HG03039 (cell line): ENCODE measurements at regions not wholly inside any gene's neighbourhood (a gene's known extent, or its start where the extent isn't known, plus 50 kb on each side); places are given as distances from the start of the nearest gene placed in this dataset.
"Not testable (repeated sequence)": the region's sequence is repeated elsewhere in the genome, so short reads cannot be mapped to it uniquely, and the experiment has no call there.

Experiments
- ATAC-seq: cut with Tn5 transposase; IDR thresholded peaks from one replicate; pipeline ENCODE4 v1.9.1; 2021; ENCODE audit warnings: mild to moderate bottlenecking, moderate library complexity; ENCODE audit not compliant: unreplicated experiment

GRCh38 chr11:100409267-100409666 is 277.8 kb upstream of the ARHGAP42 start:
- not testable (repeated sequence) for ATAC-seq

- no peak for ATAC-seq
Measured at GRCh38 chr11:100419518-100419917, 267.6 kb upstream of the ARHGAP42 start.

DNA sequence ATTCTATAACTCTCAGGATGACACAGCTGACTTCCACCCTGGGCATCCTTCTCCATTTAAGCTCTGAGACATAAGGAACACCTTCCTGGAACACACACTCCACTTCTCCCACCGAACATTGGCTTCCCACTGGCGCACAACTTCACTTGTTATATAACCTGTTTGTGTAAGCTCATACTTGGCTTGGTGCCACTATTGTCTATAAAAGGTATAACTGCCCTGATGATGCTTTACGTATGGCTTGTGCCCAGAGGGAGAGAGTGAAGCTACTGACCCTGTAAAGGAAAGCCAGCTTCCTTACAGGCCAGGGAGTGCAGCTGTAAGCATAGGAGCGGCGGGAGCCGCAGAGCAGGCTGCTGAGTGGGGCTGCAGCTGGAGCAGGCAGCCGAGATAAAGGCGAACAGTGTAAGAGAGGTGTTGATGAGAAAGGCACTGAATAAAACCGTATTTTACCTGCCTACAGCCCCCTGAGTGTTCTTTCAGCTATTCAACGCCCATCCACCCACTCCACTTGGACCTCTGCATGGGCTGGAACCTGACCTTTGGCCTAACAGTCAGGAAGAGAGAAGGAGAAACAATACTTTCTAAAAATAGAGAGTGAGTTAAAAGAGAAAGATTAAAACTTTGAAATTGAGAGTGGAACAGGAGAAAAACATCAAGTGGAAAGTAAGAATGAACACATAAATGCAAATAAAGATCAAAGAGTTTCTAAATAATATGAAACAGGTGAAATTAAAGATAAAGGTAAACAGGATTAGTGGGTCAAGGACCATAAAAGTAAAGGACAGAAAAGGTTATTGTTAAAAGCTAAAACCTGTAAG is 252.1 kb upstream of the ARHGAP42 start:
- no peak for ATAC-seq

DNA sequence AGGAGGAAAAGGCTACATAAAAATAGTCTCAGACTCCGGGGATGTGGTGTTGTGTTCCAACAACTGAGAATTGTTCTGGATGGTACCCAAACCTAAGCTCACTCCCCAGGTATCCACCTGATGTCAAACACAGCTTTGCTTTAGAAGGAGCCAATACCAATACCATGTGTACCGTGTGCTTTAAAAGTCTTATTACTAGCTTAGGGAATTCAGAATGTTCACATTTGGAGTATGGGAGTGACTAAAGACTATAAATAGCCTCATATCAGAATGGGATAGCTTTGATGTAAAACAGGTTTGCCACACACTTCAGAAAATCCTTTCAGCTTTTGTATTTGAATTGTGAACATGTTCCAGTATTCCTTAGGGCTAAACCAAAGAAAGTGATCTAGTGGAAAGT is 248.7 kb upstream of the ARHGAP42 start:
- ATAC-seq, result no peak

GRCh38 chr11:100441086-100441485 is 246.0 kb upstream of the ARHGAP42 start:
- no peak for ATAC-seq

GRCh38 chr11:100442017-100442416 is 245.1 kb upstream of the ARHGAP42 start:
- ATAC-seq, result no peak

DNA sequence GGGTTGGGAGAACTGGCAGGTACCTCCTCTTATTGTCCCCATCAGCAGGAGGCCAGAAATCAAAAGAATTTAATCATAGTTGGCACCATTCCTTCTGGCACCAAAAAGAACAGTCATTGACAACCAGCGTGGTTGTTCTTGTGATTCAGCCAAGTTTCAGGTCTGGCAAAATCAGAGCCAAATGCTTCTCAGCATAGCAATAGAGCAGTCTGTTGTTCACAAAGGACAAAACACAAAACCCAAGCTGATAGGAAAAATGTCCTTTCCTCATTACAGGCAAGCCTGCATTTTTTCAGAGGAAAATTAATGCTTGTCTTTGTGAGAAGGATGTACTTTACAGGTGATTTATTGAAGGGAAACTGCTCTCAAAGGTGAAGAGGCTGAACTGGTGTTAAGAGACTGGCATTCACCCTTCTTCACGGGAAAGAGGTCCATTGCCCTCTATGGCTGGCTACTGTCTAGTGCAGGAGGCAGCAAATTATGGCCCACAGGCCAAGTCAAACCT is 241.8 kb upstream of the ARHGAP42 start:
- ATAC-seq, result no peak

DNA sequence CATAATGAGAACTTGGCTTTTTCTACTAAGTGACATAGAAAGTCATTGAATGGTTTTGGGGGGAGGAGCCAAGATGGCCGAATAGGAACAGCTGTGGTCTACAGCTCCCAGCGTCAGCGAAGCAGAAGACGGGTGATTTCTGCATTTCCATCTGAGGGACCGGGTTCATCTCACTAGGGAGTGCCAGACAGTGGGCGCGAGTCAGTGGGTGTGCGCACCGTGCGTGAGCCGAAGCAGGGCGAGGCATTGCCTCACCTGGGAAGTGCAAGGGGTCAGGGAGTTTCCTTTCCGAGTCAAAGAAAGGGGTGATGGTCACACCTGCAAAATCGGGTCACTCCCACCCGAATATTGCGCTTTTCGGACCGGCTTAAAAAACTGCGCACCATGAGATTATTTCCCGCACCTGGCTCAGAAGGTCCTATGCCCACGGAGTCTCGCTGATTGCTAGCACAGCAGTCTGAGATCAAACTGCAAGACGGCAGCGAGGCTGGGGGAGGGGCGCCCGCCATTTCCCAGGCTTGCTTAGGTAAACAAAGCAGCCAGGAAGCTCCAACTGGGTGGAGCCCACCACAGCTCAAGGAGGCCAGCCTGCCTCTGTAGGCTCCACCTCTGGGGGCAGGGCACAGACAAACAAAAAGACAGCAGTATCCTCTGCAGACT is 235.2 kb upstream of the ARHGAP42 start:
- not testable (repeated sequence) for ATAC-seq

- no peak for ATAC-seq
Measured at GRCh38 chr11:100459811-100460210, 227.3 kb upstream of the ARHGAP42 start.

DNA sequence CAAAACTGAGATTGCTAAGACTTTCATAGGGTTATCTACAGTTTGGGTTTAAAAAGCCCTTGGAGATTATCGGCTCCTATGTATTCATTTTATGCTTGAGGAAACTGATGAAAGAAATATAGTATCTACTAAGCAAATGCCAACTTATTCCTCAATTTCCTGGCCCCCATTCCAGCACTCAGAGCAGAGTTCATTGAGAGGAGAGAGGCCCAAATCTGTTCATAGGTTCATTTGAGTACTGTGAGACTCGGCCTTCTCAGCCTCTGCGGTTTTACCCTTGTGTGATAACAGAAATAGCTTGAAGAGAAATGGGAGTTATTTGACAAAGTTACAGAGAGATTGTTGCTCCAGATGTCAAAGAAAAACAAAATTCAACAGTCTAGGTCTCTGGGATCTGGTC is 226.7 kb upstream of the ARHGAP42 start:
- ATAC-seq, result no peak

DNA sequence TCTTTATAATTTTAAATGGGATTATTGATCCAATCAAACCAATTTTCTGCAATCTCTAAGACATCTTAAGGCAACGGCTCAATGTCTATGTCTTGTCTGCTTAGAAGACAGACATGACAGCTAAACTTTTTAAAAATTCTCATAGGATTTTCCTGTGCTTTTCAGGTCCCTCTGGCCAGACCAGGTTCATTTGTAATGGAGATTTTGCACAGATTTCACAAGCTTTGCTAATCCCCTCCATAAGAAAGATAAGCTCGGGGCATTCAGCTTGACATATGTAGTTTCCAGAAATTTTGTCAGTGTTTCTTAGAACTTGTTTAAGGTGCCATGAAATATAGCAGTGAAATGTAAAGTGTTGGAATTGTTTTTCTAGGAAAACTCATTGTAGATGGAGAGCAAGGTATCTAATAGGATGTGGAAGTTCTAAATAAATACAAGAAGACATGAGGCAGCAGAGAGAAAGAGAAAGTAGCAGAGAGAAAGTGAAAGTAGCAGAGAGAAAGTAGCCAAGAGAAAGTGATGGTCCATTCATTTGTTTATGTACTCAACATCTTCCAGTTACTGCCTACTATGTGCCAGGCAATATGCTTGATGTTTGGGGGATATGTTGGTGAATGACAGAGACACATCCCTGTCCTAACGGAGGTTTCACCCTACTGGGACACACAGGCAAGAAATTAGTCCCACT is 219.1 kb upstream of the ARHGAP42 start:
- ATAC-seq, result no peak

- no peak for ATAC-seq
Measured at GRCh38 chr11:100469835-100470234, 217.3 kb upstream of the ARHGAP42 start.

DNA sequence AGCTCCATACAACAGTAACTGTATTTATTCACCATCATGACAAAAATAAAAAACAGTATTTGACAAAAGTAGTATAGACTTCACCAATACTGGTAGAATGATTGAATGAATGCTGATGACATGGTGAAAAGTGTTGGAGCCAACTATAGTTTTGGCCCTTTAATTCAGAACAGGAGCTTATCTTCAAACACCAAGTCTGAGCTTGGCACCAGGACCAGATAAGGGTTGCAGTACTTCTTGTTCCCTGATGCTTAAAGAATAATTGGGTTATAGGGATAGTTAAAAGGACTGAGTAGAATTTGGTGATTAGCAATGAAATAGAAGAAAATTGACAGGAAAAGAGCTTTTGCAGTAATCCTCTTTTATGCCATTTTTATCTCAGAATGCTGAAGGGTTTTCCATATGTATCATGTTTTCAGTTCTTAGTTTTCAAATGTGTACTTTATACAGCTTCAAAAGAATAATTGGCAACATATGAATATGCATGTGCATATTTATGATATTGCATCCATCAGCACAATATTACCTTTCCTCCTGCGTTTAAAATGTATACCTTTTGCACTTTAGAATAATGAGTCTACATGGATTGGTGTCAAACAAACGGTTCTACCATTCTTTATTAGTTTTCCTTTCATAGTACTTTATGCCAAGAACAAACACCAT is 214.2 kb upstream of the ARHGAP42 start:
- no peak for ATAC-seq

- ATAC-seq, result no peak
Measured at GRCh38 chr11:100473390-100473740, 213.7 kb upstream of the ARHGAP42 start.

DNA sequence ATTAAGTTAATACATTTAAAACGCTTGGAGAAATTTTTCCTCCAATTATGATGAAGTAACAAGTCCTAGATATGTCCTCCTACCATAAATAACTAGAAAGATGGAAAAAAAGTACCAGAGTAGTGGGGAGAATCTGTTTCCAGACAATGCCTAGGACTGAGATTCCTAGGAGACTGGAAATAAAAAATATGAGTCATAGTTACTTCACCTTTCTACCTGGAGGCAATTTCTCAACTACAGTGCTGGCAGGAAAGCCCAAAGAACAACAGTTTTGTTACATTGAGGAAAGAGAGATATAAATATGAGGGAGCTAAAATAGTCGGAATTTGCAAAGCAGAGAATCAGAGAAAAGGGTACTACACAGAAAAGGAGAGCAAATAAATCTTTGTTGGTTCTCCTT is 202.1 kb upstream of the ARHGAP42 start:
- no peak for ATAC-seq

- no peak for ATAC-seq
Measured at GRCh38 chr11:100498780-100499179, 188.3 kb upstream of the ARHGAP42 start.

- no peak for ATAC-seq
Measured at GRCh38 chr11:100501450-100501849, 185.6 kb upstream of the ARHGAP42 start.

DNA sequence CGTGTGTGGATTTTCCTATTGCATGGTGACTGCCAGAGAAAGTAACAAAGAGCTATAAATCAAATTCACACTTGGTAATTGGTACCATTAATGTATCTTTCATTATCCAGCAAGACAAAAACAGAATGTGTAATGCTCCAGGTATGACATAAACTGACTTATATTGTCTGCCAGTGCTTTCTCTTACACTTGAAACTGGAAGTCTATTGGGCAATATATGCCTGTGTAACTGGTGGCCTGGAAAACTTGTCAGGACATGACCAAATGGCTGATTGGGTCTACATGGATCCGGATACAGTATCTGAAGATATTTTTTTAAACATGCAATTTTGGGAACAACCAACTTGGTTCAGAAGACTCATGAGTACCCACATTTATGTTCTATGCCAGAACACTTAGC is 174.6 kb upstream of the ARHGAP42 start:
- ATAC-seq, result no peak

DNA sequence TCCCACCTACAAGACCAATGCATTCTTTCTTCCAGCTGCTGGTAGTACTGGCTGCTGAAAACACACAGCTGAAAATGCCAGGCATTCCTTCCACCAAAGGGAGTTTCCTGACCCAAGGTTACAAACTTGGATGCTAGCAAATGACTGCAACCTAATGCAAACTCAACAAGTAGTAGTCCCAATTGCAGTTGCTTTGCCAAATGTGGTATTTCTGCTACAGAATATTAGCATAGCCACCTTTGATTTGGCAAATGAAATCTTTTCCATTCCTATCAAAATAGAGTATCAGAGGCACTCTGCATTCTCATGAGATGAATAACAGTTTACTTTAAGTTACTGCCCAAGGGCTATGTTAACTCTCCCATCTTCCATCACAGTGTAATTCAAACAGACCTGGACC is 172.0 kb upstream of the ARHGAP42 start:
- ATAC-seq, result no peak

DNA sequence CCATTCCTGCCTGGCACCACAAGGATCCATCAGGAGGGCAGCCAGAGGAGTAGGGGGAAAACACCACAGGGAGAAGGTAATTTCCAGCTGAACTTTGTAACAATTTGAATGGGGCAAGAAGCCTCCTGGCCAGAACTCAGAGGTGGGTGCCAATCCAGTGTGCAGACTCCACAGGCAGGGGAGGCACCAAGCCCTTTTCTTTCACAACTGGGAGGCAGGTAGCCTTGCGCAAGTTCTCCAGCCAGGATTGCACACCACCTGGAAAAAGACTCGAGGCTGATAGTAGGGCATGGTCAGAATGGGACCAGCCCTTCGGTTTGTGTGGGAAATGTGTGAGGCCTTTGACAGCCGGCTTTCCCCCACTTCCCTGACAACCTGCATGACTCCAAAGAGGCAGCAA is 161.9 kb upstream of the ARHGAP42 start:
- no peak for ATAC-seq

GRCh38 chr11:100525635-100526034 is 161.5 kb upstream of the ARHGAP42 start:
- no peak for ATAC-seq
